T-cell (primary cell): ENCODE measurements at regions not wholly inside any gene's neighbourhood (a gene's known extent, or its start where the extent isn't known, plus 50 kb on each side); places are given as distances from the start of the nearest gene placed in this dataset.

ENCODE experiments used
- ATAC-seq, 4 experiments: fragments of 200-7000 bp in 3 of 4; fragments of 150-1000 bp in 1 of 4; cut with Tn5 transposase; replicated peaks in 1 of 4; 1 replicate in 3 of 4; 2 replicates in 1 of 4; pipeline ENCODE4 v1.10.0; 2021; ENCODE audit warnings: moderate library complexity in 3 of 4, mild to moderate bottlenecking in 2 of 4, moderate number of reproducible peaks in 1 of 4
- CTCF ChIA-PET, 2 donors: fragments of 300-600 bp; sonication (Branson Sonifier 250); formaldehyde crosslinking; loops; one replicate each; lab custom pipeline; 2022; ENCODE audit warnings: antibody characterized with exemption in 2 of 2; lab: Charles Lee
- POLR2A ChIA-PET, 2 donors: fragments of 300-600 bp; sonication (Branson Sonifier 250); formaldehyde crosslinking; loops; one replicate each; lab custom pipeline; 2022; ENCODE audit warnings: antibody characterized with exemption in 2 of 2; lab: Charles Lee
- DNase-seq, 35 experiments: peaks; one replicate each; pipeline versions ENCODE4 v3.0.0 to v3.0.0-alpha.2; 2013 to 2023
- H3K27ac ChIP-seq: one replicate; pipeline ENCODE4 v1.5.1; 2013; ENCODE audit warnings: low read length
- H3K27me3 ChIP-seq, 2 experiments: replicated peaks in 1 of 2; 1 replicate in 1 of 2; 2 replicates in 1 of 2; pipeline versions ENCODE4 v1.6.1 to v1.7.0; 2013; ENCODE audit warnings: low read length in 1 of 2, mixed read lengths in 1 of 2; ENCODE audit not compliant: control insufficient read depth in 2 of 2, insufficient read depth in 2 of 2; ENCODE audit errors: extremely low read depth in 1 of 2
- H3K36me3 ChIP-seq, 2 donors: 1 replicate in 1 of 2; 2 replicates in 1 of 2; pipeline versions ENCODE4 v1.6.1 to v1.7.0; 2013; ENCODE audit warnings: low read length in 1 of 2; ENCODE audit not compliant: control insufficient read depth in 2 of 2, insufficient read depth in 1 of 2; ENCODE audit errors: extremely low read depth in 1 of 2
- H3K4me1 ChIP-seq, 2 experiments: 1 replicate in 1 of 2; 2 replicates in 1 of 2; pipeline versions ENCODE4 v1.6.1 to v1.7.0; 2013; ENCODE audit warnings: low read length in 2 of 2, mixed read lengths in 1 of 2; ENCODE audit not compliant: insufficient read depth in 2 of 2, control insufficient read depth in 1 of 2; ENCODE audit errors: extremely low read depth in 1 of 2
- H3K4me3 ChIP-seq, 2 donors: 1 replicate in 1 of 2; 2 replicates in 1 of 2; pipeline versions ENCODE4 v1.5.1 to v1.7.0; 2013; ENCODE audit warnings: mild to moderate bottlenecking in 2 of 2, low read length in 1 of 2, moderate library complexity in 1 of 2; ENCODE audit not compliant: control insufficient read depth in 1 of 2; ENCODE audit errors: extremely low read depth in 1 of 2
- H3K9me3 ChIP-seq: 2 replicates; pipeline ENCODE4 v1.7.0; 2013
- H3K27ac Mint-ChIP-seq, 2 donors: one replicate each; pipeline ENCODE4 v1.8.0; 2020 to 2021; ENCODE audit warnings: mild to moderate bottlenecking in 2 of 2, mixed read lengths in 2 of 2
- H3K27me3 Mint-ChIP-seq, 2 donors: one replicate each; pipeline ENCODE4 v1.8.0; 2021 to 2022; ENCODE audit warnings: mixed read lengths in 2 of 2
- H3K36me3 Mint-ChIP-seq: one replicate; pipeline ENCODE4 v1.8.0; 2021; ENCODE audit warnings: mixed read lengths
- H3K4me1 Mint-ChIP-seq, 3 donors: one replicate each; pipeline ENCODE4 v1.8.0; 2020 to 2022; ENCODE audit warnings: mixed read lengths in 3 of 3, mild to moderate bottlenecking in 1 of 3
- H3K4me3 Mint-ChIP-seq, 3 donors: one replicate each; pipeline ENCODE4 v1.8.0; 2020 to 2022; ENCODE audit warnings: mild to moderate bottlenecking in 3 of 3, mixed read lengths in 3 of 3, moderate library complexity in 3 of 3
- H3K9me3 Mint-ChIP-seq, 3 donors: one replicate each; pipeline ENCODE4 v1.8.0; 2020 to 2022; ENCODE audit warnings: mixed read lengths in 3 of 3
- WGBS: methylation state at CpG from one replicate; pipeline ENCODE4 v1.1.5; 2013; ENCODE audit warnings: missing lambda C conversion rate; ENCODE audit not compliant: insufficient coverage; 5-methylcytosine and 5-hydroxymethylcytosine counted together

DNA sequence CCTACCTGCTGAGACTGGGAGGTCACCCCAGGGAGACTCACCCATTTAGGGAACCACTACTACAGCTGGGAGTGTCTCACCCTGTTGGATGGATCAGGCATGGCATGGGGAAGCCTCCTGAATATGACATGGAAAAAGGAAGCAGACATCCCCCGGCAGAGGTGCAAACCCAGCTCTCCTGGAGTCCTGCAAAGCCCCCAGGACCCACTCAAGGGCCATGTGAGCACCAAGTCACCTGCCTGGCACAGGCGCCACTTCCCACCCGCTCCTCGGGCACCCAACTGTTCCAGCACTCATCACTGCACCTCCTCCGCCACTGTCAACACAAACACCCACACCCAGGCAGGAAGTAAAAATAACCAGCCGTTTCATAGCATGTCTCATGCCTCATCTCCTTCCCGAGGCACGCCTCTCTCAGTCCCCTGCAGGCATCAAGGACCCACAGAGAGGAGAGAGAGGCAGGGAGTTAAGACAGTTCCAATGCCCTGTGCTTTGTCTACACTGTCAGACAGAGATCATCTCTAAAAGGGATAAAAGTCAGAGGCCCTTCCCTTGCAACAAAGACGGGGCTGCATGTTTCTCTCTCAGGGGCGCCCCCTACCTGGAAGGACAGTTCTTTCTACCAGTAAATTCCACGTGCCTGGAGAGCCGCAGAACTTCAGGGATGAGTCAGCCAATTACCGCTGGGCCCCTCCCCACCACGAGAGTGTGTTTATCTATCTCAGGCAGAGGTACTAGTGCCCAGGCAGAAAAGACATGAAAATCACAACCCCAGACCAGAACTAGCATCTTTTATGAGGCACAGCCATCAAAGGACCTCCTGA is 150.1 kb upstream of the SOD1 start:
- H3K36me3 ChIP-seq = no peaks in the 10 kb centered on the region
- Mint-ChIP-seq H3K27me3 (peaks cover 0 to 2% of the 10 kb centered on the region in 2 donors), H3K9me3 (no peaks in the 10 kb centered on the region), H3K36me3 (no peaks in the 10 kb centered on the region), H3K4me1 (peaks cover 37 to 43% (median 39%) of the 10 kb centered on the region in 3 donors), H3K4me3 (peak overlapping the region; percentile 15 to 59 (median 22)), H3K27ac (peak overlapping the region; percentile 17 to 88)
- WGBS = 18% methylated on average over 7 of the region's 14 CpGs
- DNase-seq (peak; percentile 21 to 70 (median 51)), ATAC-seq (peak; percentile 68 to 82 (median 78))
- H3K27me3 ChIP-seq = no peaks in the 10 kb centered on the region
- H3K27ac ChIP-seq = no peak overlapping the region
- POLR2A ChIA-PET = interaction anchor here in 1 of 2 donors (0.6 kb wide), 1 partner anchor 114 kb away, joined by 3 read pairs; no protein-coding TSS in a partner anchor
- no peaks in the 10 kb centered on the region for H3K9me3 ChIP-seq
- H3K4me1 ChIP-seq = peaks cover 12 to 19% of the 10 kb centered on the region in 2 experiments
- H3K4me3 ChIP-seq = no peak overlapping the region
- CTCF ChIA-PET = interaction anchor here in 1 of 2 donors (0.6 kb wide), 1 partner anchor 136 kb away, joined by 3 read pairs; no protein-coding TSS in a partner anchor

DNA sequence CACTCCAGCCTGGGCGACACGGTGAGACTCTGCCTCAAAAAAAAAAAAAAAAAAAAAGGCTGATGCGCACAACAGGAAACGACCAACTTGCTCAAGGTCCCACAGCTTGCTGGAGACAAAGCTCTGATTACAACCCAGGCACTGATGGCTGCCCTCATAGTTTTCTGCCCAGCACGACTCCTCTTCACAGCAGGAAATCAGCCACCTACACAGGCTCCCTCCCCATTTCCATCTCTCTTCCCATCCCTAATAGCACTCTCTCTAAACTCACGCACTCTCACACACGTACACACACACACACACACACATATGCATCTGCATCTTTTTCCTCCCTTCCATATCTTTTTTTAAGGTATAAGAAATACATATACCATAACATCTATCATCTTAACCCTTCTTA is 153.5 kb upstream of the SOD1 start:
- POLR2A ChIA-PET = interaction anchor here in 1 of 2 donors (0.7 kb wide), 1 partner anchor 223 kb away, joined by 6 read pairs; no protein-coding TSS in a partner anchor

GRCh38 chr21:31503939-31504338 is 155.6 kb upstream of the SOD1 start:
- DNase-seq (no peak), ATAC-seq (no peak)
- Histone ChIP-seq H3K9me3 (no peaks in the 10 kb centered on the region), H3K27ac (no peak overlapping the region), H3K4me1 (peaks cover 6 to 9% of the 10 kb centered on the region in 2 experiments), H3K27me3 (no peaks in the 10 kb centered on the region), H3K36me3 (no peaks in the 10 kb centered on the region), H3K4me3 (no peak overlapping the region)
- Mint-ChIP-seq H3K36me3 (no peaks in the 10 kb centered on the region), H3K27me3 (peaks cover 0 to under 1% of the 10 kb centered on the region in 2 donors), H3K4me3 (no peak overlapping the region), H3K9me3 (no peaks in the 10 kb centered on the region), H3K4me1 (peaks cover 23 to 26% (median 23%) of the 10 kb centered on the region in 3 donors), H3K27ac (no peak overlapping the region)
- WGBS = 83% methylated on average over 3 of the region's 3 CpGs
- ChIA-PET POLR2A (no interaction called here), CTCF (no interaction called here)

More for the DNA sequence above, 153.5 kb upstream of the SOD1 start:
- no peaks in the 10 kb centered on the region for H3K9me3 ChIP-seq
- 40% methylated on average over 2 of the region's 7 CpGs for WGBS
- H3K36me3 Mint-ChIP-seq = no peaks in the 10 kb centered on the region
- DNase-seq = peak in 2 of 35 experiments; percentile 9 to 12
- H3K27me3 Mint-ChIP-seq = peaks cover 0 to 2% of the 10 kb centered on the region in 2 donors
- peak overlapping the region; percentile 15 to 56 for H3K27ac Mint-ChIP-seq
- peak in 3 of 4 experiments; percentile 10 to 43 (median 42) for ATAC-seq
- H3K4me1 Mint-ChIP-seq = peaks cover 37 to 43% (median 39%) of the 10 kb centered on the region in 3 donors
- CTCF ChIA-PET = interaction anchor here in 1 of 2 donors (0.7 kb wide), 1 partner anchor 175 kb away, joined by 7 read pairs; no protein-coding TSS in a partner anchor
- H3K4me1 ChIP-seq = peaks cover 12 to 19% of the 10 kb centered on the region in 2 experiments
- H3K4me3 Mint-ChIP-seq = peak overlapping the region in 1 of 3 donors; percentile 2
- H3K36me3 ChIP-seq = no peaks in the 10 kb centered on the region
- no peak overlapping the region for H3K27ac ChIP-seq
- no peaks in the 10 kb centered on the region for H3K27me3 ChIP-seq
- no peaks in the 10 kb centered on the region for H3K9me3 Mint-ChIP-seq
- no peak overlapping the region for H3K4me3 ChIP-seq

GRCh38 chr21:31503467-31503866 is 156.0 kb upstream of the SOD1 start:
- Mint-ChIP-seq H3K36me3 (no peaks in the 10 kb centered on the region), H3K27ac (no peak overlapping the region), H3K27me3 (no peaks in the 10 kb centered on the region), H3K4me3 (no peak overlapping the region), H3K4me1 (peaks cover 19 to 23% (median 19%) of the 10 kb centered on the region in 3 donors), H3K9me3 (no peaks in the 10 kb centered on the region)
- ChIA-PET CTCF (no interaction called here), POLR2A (no interaction called here)
- peaks cover 6 to 9% of the 10 kb centered on the region in 2 experiments for H3K4me1 ChIP-seq
- no peak for DNase-seq
- WGBS = no CpG with 5 or more reads among the region's 2 CpGs
- no peak overlapping the region for H3K4me3 ChIP-seq
- ATAC-seq = no peak
- no peaks in the 10 kb centered on the region for H3K27me3 ChIP-seq
- no peak overlapping the region for H3K27ac ChIP-seq
- no peaks in the 10 kb centered on the region for H3K9me3 ChIP-seq
- H3K36me3 ChIP-seq = no peaks in the 10 kb centered on the region

DNA sequence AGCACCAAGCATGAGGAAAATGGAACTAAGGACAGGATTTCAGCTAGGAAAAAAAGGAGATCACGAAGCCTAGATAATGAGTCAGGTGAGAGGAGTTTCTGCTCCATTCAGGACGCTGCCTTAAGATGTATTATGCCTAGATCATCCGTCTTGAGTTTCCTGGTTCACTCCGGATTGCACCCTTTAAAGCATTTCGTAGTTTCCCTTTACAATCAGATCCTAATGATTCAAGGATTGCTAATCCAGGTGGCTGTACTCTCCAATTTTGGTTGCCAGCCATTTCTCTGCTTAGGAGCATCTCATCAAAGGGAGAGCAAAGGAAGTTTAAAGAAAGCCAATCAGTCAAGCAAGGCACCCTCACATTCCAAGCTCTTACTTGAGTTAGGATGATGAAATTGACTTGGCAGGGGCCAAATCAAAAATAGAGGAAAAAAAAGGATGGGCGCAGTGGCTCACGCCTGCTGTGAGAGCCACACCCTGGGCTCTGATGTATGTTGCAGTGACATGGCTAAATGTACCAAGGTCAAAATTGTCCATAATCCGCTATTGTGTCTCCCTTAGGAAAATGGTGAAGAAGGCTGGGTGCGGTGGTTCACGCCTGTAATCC is 156.9 kb upstream of the SOD1 start:
- Histone ChIP-seq H3K9me3 (no peaks in the 10 kb centered on the region), H3K27me3 (no peaks in the 10 kb centered on the region), H3K36me3 (no peaks in the 10 kb centered on the region), H3K27ac (no peak overlapping the region), H3K4me1 (peaks cover 6 to 9% of the 10 kb centered on the region in 2 experiments), H3K4me3 (no peak overlapping the region)
- POLR2A ChIA-PET = no interaction called here
- CTCF ChIA-PET = no interaction called here
- Mint-ChIP-seq H3K27ac (no peak overlapping the region), H3K36me3 (no peaks in the 10 kb centered on the region), H3K27me3 (no peaks in the 10 kb centered on the region), H3K4me1 (peaks cover 18 to 19% (median 19%) of the 10 kb centered on the region in 3 donors), H3K9me3 (no peaks in the 10 kb centered on the region), H3K4me3 (no peak overlapping the region)
- 89% methylated on average over 6 of the region's 10 CpGs for WGBS
- DNase-seq (no peak), ATAC-seq (no peak)

DNA sequence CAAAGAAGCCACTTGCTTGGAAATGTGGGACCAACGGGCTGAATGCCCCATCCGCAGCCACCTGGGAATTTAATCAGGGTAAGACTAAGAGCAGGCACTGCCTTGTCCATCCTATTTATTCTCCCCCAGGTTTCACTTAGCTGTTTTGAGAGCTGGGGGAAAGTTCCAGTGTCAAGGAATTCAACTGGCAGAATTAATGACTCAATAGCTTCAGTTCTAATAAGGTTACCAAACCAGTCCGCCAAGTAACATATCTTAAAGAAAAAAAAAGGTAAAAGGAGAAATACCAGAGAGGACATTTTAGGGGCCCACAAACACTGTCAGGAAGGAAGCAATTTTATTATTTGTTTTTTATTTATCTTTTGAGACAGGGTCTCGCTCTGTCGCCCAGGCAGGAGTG is 157.6 kb upstream of the SOD1 start:
- H3K36me3 Mint-ChIP-seq = no peaks in the 10 kb centered on the region
- peaks cover 6 to 7% of the 10 kb centered on the region in 2 experiments for H3K4me1 ChIP-seq
- H3K27ac Mint-ChIP-seq = no peak overlapping the region
- no peaks in the 10 kb centered on the region for H3K27me3 Mint-ChIP-seq
- no peaks in the 10 kb centered on the region for H3K36me3 ChIP-seq
- no peak overlapping the region for H3K27ac ChIP-seq
- ATAC-seq = no peak
- no peak for DNase-seq
- no peak overlapping the region for H3K4me3 Mint-ChIP-seq
- H3K4me1 Mint-ChIP-seq = peaks cover 15 to 19% (median 16%) of the 10 kb centered on the region in 3 donors
- H3K9me3 ChIP-seq = no peaks in the 10 kb centered on the region
- H3K9me3 Mint-ChIP-seq = no peaks in the 10 kb centered on the region
- no peak overlapping the region for H3K4me3 ChIP-seq
- ChIA-PET CTCF (no interaction called here), POLR2A (no interaction called here)
- WGBS = no CpG with 5 or more reads among the region's 5 CpGs
- no peaks in the 10 kb centered on the region for H3K27me3 ChIP-seq
